Liver (tissue), 3 donors: ENCODE measurements at regions not wholly inside any gene's neighbourhood (a gene's known extent, or its start where the extent isn't known, plus 50 kb on each side); places are given as distances from the start of the nearest gene placed in this dataset.

Experiments used
- ATF3 ChIP-seq: IDR thresholded peaks from 2 replicates; pipeline ENCODE4 v1.6.1; 2016; ENCODE audit warnings: antibody characterized with exemption
- CTCF ChIP-seq: fragments of 150-350 bp; IDR thresholded peaks from 2 replicates; pipeline ENCODE4 v1.5.1; 2017; ENCODE audit warnings: improper control_type of control experiment, low read depth, low read length; ENCODE audit not compliant: missing input control
- EGR1 ChIP-seq, 2 donors: IDR thresholded peaks; 2 replicates each; pipeline ENCODE4 v1.6.1; 2016 to 2018; ENCODE audit warnings: antibody characterized with exemption in 2 of 2, low read depth in 2 of 2
- FOXA2 ChIP-seq: IDR thresholded peaks from 2 replicates; pipeline ENCODE4 v1.6.1; 2016; ENCODE audit warnings: antibody characterized with exemption
- MAX ChIP-seq: IDR thresholded peaks from 2 replicates; pipeline ENCODE4 v1.6.1; 2016; ENCODE audit warnings: antibody characterized with exemption
- RAD21 ChIP-seq, 2 donors: IDR thresholded peaks; 2 replicates each; pipeline ENCODE4 v1.6.1; 2016; ENCODE audit warnings: antibody characterized with exemption in 2 of 2, mild to moderate bottlenecking in 2 of 2
- REST ChIP-seq: IDR thresholded peaks from 2 replicates; pipeline ENCODE4 v1.6.1; 2016; ENCODE audit warnings: antibody characterized with exemption, mild to moderate bottlenecking
- RXRA ChIP-seq, 2 donors: IDR thresholded peaks; 2 replicates each; pipeline ENCODE4 v1.6.1; 2017 to 2018; ENCODE audit warnings: antibody characterized with exemption in 2 of 2, mild to moderate bottlenecking in 1 of 2
- SP1 ChIP-seq: IDR thresholded peaks from 2 replicates; pipeline ENCODE4 v1.6.1; 2018; ENCODE audit warnings: antibody characterized with exemption, mild to moderate bottlenecking
- TAF1 ChIP-seq: conservative IDR thresholded peaks from 2 replicates; pipeline ENCODE4 v1.6.1; 2016; ENCODE audit warnings: antibody characterized with exemption, mild to moderate bottlenecking
- ZBTB33 ChIP-seq: IDR thresholded peaks from 2 replicates; pipeline ENCODE4 v1.6.1; 2016; ENCODE audit warnings: antibody characterized with exemption
- donor health status: healthy.
- donor health status: healthy.

GRCh38 chr6:16978686-16979085, 123.2 kb upstream of the STMND1 start:
- TF ChIP-seq CTCF = no peak
- no peak for TF ChIP-seq MAX
- no peak for TF ChIP-seq RAD21 (IDR thresholded peaks at IDR 0.05)
- no peak for TF ChIP-seq TAF1
- TF ChIP-seq ATF3 = no peak
- TF ChIP-seq FOXA2 = no peak
- TF ChIP-seq ZBTB33 = no peak
- no peak for TF ChIP-seq SP1
- TF ChIP-seq REST = no peak
- no peak for TF ChIP-seq EGR1 (IDR thresholded peaks at IDR 0.05; ENCODE audit: low read depth in 2 of 2)
- TF ChIP-seq RXRA (IDR thresholded peaks at IDR 0.05) = no peak
